Activated gamma-delta T cell treated with Interleukin-2 at 50 U/mL for 16 hours (primary cell): ENCODE measurements at regions not wholly inside any gene's neighbourhood (a gene's known extent, or its start where the extent isn't known, plus 50 kb on each side); places are given as distances from the start of the nearest gene placed in this dataset.

Source experiments
- DNase-seq: peaks from one replicate; pipeline ENCODE4 v3.0.0-alpha.2; 2020

DNA sequence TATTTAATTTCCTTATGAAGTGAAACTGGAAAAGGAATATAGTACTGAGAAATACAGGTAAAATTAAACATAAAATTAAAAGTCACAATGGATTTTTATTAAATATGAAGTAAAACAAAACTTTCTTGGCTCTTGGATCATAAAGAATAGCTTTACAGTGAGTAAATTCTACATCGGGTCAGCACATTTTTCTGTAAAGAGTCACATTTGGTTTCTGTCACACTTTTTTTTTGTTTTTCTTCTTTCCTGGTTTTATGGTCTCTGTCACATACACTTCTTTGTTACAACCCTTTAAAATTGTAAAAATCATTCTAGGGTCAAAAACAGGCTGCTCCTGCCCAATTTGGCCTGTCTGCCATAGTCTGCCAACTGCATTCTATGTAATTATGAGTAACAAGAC is 254.4 kb upstream of the POU3F2 start:
- no peak for DNase-seq

DNA sequence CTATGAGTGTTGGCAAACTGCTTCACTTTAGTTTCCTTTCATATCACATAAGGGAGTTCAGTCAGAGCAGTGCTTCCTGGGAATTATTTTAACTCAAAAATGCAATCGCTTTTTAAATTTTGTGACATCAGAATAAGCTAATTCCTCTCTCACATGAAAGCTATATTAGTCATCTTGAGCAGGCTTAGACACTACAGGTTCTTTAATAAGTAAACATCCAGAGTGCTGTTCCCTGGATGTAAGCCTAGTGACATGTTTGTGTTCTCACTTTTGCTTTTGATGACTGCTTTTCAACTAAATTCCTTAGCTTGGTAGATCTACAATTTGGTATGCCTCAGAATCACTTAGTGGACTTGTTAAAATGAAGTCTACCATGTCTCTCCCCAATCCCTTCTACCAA is 252.7 kb upstream of the POU3F2 start:
- DNase-seq: no peak

DNA sequence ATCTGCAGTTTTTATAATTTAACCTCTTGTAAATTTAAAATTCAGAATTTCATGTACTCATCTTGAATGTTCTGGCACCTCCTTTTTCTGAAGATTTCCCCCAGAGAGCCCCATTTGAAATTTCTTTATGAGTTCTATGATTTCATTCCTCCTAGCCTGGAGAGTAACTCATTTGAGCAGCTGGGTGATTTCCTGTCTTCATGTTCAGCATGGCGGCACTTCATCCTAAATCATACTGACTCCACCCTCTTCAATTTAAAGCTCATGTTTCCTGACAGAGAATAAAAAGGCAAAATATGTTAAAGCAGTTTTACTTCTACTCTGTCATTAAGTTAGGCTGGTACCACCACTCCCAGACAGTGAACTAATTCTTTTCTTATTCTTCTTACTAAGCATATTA is 250.9 kb upstream of the POU3F2 start:
- DNase-seq: no peak

DNA sequence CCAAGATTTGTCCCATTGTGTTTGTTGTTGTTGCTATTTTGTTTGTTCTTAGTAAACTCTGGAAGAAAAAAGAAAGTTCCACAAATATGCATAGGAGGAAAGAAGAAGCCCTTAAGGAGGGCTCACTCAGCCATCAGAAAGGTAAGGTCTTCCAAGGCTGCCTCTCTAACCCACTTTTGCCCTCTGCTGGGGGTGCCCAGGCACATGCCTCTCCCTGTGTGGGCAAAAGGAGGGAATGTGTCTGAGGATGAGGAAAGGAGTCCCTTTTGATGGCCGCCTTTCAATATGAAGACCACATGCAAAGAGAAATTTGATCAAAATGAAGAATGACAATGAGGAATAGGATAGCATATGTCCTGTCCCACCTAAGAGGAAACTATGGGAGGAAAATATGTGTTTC is 248.2 kb upstream of the POU3F2 start:
- no peak for DNase-seq

DNA sequence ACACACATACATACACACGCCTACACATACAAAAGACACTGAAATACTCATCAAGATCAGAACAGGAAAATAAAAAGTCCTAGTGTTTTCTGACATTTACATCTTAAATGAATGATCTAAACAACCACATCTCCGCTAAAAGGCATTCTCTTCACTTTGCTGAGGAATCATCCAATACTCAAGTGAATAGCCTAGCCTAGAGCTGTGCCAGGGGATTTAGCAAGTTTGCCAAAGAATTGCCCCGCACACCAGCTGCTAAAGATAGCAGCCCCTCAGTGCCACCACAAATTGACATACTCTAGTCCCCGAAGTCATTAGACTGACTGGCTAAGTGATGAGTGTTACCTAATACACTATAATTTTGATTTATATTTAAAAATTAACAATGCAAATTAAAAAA is 246.8 kb upstream of the POU3F2 start:
- DNase-seq: no peak

DNA sequence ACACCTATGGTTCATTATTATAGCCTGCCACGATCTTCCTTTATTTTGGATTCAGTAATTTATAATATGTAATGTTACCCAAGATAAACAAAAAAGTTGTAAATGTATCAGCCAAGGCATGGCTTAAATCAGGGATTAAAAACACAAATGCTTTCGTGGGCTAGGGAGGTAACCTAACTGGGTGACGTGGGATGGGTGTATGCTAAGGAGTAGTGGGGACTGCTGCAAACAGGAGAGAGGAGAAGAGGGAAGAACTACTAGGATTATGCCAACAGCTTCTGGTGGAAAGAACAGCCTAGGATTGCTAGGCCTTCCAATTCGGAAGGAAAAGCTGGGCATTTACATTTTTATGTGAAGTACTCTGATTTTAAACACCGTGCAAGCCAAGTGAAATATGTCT is 244.8 kb upstream of the POU3F2 start:
- DNase-seq: no peak

DNA sequence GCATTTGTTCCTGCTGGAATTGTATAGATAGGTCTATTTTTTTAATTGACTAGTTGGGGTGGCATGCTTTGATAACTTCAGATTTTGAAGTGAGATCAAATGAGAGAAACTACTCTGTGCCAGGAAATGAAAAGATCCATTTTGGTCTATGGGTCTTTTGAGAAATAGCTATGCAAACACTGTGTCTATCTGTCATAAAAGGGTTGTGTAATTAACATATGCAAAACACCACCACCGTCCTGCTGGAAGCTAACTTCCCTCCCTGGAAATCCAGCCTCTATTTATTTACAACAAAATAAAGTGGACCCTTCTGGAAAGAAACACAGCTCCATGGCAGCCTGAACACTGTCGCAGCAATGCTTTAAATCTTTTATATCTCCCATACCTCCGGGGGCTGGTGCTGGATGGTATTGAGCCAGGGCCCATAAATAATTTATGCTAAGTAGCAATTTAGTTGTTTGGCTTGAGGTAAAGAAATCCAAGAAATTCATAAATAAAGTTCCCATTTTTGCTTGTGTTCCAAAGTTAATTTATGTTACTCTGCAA is 244.2 kb upstream of the POU3F2 start:
- DNase-seq: no peak

DNA sequence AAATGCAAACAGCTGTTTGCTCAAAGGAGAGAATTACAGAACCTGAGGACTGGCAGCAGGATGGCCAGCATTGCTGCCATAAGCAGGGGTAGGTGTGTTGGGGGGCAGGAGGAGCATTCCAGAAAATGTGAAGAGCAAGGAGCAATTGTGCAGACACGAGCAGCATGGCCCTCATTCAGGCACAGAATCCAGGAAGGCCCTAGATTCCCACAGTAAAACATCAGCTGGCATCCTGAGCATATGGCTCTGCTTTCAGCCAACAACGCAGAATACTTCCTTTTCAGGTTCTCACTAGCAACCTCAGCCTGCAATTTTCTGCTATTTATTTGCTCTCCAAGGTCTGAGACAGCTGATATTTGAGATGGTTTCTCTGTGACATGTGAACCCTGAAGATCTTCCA is 243.4 kb upstream of the POU3F2 start:
- no peak for DNase-seq

DNA sequence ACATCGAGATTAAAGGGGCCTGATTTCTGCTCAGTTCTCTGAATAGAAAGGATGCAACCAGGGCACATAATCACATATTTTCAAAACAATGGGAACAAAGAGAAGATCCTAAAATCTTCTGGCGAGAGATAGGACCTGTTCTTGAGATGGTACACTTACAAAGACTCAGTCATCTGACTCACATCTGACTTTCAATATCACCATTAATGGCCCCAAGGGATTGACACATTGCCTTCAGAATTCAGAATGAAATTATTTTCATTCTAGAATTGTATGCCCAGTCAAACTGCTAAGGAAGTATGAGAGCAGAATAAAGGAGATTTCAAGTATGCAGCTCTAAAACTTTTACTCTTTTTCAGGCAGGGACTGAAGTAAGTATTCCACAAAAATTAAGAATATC is 240.7 kb upstream of the POU3F2 start:
- DNase-seq: no peak

DNA sequence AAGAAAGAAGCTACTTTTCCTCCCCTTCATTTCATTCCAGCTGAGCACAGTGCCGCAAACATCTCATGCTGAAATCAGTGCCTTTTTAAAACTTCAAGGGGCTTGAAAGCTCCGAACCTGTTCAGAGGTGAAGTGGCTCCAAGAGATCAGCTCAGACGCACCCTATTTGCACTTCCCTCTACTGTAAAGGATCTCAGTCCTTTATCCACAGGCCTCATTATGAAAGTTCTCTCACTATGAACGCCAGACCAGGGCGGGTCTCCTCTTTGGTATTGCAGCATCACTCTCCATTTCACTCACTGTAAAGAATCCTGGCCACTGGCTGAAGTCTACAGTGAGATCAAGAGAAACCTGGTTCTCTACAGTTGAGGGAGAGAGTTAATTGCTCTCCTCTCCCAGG is 232.7 kb upstream of the POU3F2 start:
- DNase-seq: no peak

DNA sequence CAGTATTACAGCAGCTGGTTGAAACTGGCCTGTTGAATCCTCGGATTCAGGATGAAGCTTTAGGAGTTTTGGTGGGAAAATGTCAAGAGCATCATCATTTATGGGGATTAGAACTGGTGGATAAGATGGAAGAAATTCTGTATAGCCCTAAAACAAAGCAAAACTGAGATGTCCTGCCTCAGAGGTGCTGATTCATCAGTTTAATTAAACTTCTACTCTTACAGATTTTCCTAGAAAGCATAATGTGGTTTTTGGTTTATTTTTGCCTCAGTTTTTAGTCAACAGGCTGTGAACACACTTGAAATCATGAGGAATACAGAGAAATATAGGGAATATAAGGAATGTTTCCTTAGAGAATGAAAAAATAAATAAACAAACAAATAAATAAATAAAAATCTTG is 228.7 kb upstream of the POU3F2 start:
- DNase-seq: no peak

DNA sequence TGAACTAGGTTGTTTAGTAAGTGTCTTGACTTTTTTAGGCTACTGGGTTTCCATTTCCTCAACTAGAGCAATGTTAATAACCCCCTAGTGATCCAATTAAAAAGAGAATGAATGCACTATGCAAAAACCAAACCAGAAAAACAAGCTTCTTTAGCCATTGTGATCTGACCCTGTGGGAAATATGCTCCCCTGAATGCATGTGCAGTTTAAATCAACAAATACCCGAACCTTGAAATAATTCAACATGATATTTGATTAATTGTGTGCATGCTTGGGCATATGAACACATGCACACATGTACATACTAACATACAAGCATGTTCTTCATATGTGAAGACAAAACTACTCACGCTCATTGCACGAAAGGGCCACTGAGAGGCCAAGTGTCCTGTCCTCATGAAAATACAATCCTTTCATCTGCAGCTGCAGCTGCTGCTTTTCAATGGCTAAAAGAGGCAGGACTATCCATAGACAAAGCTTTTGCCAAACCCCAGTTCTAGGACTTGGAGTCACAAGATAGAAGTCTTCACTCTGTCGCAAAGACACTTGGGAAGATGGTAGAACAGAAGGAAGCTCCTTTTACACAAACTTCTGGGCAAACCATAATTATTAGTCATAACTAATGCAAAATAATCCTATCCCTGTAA is 207.1 kb upstream of the POU3F2 start:
- no peak for DNase-seq

DNA sequence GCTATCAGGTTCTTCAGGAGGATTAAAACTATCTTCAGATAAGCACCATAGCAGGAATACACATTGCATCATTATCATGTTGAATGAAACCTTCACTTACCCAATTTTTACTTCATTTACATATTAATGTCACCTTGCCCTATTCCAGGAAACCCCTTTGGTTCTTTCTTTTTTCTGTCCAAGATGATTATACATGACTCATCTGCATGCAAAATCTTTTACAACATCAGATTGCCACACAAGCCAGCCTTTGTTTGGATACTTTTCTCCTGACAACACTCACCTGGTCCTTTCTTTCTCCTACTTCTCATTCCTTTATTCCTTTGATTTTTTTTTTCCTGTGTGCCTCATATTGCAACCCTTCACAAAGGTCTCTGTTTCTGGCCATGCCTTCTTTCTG is 200.5 kb upstream of the POU3F2 start:
- no peak for DNase-seq

DNA sequence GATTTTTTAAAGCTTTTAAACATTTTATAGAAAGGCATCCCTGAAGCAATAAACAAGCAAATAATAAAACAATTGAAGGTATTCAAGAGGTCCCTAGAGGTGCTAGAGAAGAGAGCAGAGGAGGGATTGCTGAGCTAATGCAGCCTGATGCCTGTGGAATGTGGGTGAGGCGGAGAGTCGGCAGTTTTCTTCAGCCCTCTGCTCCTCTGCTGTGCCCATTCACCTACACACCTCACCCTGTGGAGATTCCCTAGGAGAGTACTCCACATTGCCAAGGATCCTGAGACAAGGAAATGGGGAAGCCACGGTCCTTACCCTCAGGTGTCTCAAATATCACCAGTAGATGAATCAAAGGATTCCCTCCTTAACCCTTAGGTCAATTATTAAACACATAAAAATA is 199.8 kb upstream of the POU3F2 start:
- no peak for DNase-seq

DNA sequence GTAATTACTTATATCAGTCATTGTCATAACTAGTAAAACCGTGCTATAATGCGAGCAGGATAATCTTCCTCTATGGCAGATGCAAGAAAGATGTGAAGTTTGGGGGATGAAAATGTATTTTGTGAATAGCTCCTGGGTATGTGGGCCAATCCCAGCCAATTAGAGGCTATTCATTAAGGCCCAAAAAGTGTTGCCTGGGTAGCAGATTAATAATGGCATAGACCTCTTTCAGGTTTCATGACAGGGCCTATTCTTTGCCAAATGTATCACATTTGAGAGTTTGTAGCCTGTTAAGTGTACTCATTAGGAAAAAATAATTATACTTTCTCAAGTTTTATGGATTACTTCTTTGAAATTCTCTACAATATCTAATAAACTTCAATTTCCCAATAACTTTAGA is 199.2 kb upstream of the POU3F2 start:
- DNase-seq: no peak

DNA sequence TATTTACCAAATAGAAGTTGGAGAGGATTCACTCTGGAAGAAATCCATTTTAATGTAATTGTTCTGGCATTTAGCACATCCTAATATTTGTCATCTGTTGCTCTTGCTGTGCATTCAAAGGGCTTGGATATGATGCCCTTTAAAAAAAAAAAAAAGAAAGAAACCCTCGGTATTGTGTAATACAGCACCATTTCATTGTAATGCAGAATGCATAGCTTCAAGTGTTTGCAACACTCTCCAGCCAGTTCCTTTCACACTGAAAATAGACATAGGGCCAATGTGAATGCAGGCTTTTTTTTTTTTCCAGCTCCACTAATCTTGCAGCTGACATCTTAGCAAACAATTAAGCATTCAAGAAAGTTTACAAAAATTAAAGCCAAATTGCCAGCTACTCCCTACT is 197.4 kb upstream of the POU3F2 start:
- no peak for DNase-seq

DNA sequence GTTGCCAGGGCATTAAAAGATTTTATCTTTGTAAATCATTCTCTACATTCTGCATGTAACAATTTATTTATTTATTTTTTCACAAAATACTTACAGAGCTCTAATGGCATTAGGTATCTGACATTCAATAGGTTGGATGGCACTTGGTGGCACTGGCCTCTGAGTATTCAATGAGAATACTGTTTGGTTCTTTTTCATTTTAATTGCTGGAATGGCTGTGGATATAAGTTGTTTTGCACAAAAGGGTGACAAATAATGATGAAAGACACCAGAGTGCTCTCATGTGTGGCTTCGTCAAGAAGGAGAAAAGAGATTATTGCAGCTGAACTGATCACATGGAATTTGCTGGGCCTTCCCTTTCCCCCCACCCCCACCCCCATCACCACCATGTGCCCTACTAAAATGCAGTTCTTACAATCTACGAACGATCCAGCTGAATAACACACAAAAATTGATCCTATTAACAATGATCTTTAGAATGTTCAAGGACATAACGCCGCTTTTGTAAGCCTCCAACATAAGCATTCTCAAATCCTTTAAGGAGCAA is 195.2 kb upstream of the POU3F2 start:
- DNase-seq: no peak

DNA sequence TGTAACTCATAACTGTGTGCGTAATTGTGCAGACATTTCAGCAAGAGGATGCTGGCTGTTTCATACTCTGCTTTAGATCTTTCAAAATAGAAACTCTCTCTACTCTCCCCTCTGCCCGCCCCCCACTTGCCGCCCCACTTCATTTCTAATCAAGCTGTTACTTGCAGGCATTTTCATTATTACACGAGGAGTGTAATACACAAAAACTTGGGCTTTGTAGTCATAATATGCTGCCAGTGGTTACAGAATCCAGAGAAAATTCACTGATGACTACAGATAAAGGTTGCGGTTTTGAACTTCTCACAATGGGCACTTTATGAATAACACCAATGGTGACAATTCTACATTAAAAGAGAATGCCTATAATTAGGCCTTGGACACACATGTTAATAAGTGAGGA is 194.0 kb upstream of the POU3F2 start:
- no peak for DNase-seq

DNA sequence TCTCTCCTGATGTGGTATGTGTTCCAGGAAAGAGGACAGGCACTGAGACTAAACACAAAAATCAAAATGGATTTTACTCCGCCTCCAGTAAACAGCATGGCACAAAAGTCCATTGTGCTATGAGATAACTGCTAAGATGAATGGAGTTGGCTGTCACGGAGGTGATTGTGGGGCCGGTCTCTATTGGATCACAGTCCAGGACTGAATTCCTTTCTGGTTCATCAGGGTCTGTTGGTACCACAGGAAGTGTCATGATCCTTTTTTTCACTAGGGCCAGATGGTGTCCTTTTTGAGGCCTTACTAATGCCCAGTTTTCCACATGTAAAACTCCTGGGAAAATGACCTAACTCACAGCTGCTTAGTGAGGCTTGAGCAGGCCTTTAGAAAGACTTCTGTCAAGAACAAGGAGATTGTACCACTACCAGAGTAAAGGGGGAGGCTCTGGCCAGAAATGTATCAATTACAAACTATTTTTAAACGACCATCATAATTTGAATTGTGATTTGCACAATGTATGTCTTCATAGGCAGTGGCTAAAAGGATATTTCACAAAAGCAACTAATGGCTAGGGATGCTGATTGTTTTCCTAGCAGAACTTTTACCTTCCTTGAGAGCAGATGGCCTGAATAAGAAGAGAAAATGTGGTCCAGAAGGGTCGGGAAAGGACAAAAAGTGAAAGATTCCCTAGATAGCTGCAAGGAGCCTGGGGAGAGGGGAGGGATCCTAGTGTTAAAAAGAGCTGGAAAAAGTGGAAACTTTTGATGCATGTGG is 192.2 kb upstream of the POU3F2 start:
- DNase-seq: no peak

DNA sequence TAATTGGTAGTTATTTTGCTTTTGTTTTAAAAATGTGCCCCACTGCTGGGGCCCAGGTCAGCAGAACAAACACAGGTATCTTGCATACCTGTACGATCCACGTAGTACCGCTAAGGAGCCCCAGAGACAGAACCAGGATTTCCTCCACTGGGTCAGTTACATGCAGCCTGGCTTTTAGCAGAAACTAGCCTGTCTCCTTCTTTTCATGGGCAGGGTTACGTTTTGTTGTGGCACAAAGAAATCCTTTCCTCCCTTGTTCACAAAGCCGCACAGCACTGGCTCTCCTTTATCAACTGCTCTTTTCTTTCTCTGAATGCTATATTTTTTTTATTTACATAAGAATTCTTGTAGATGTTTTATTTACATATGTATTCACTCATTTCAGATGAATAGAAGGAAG is 190.3 kb upstream of the POU3F2 start:
- DNase-seq: no peak

DNA sequence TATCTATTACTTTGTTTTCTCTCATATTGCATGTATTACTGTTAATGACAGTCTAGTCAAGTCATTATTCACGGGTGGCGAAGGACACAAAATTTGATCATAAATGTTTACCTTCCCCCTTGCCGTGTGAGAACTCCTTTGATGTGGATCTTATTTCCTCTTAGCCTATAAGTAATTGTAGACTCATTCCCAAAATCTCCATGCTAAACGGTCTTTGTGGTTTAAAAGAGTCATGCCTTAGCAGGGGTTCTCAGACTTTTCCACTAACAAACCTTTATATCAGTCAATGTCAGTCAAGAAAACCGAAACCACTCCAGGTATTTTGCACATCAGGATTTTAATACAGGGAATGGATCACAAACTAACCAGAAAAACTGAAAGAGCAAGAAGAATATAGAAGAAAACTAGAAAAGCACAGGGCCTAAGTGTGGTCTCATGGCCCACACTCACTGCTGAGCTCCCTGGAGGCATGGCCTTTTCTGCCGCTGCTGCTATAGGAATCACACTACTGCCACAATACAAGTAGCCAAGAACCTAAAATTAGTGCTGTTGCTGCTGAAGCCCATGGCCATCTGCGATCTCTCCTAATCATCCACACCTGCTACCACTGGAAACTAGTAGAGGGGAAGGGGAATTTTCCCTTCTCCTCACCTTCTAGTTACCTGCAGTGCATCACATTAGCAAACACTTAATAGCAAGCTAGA is 186.0 kb upstream of the POU3F2 start:
- no peak for DNase-seq

DNA sequence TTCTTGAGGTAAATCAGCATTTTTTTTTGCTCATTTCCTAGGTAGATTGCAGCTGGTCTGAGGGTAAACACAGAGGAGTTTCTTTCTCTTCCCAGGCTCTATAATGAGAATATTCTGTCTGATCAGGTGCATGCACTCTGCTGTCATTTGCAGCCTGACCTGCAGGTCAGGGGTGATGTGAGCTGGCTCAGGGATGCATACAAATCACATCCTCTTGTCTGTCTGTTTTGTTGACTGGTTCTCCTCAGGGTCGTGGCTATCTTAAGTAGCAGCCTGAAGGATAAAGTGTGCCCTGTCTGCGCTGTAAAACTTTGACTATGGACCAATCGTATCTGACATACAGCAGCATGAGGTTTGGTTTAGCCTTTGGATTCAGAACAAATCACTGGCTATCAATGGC is 183.4 kb upstream of the POU3F2 start:
- DNase-seq: no peak

DNA sequence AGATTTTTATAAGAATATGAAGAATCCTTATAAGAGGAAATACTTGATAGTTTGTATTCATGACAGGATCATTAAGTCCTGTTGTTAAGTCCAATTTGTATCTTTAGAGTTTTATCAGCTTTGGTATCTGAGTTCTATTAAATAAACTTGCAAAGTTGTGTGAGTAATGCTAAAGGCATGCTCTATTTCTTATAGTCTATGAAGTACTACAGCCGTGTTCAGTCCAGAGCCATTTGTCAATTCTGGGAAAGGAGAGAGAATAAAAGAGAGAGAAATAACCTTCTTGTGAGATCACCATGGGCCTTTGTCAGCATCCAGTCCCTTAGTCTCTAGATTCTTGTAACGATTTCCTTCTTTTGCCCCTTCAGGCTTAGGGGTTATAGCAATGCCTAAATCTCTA is 181.2 kb upstream of the POU3F2 start:
- DNase-seq: no peak

DNA sequence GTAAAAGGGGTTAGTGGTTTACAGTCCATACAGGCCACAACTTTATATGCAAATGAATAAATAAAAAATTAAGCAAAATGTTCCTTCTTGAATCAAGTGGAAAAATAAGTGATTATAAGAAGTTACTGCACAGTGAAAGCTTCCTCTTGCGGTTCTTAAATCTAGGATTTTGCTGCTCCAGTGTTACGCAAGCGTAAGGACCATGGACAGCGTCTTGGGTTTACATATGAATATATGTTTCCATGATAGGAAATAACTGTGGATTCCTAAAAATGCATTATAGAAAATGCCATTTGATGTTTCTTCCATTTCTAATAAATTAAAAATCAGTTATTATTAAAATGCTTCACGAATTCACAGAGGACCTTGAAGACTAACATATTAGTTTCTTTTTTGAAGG is 176.6 kb upstream of the POU3F2 start:
- DNase-seq: no peak
